SK-N-SH treated with all-trans-retinoic acid at 6 μM for 48 hours (cell line): ENCODE measurements at regions not wholly inside any gene's neighbourhood (a gene's known extent, or its start where the extent isn't known, plus 50 kb on each side); places are given as distances from the start of the nearest gene placed in this dataset.

Source experiments
- ATAC-seq: fragments of 200-7000 bp; cut with Tn5 transposase; 3 replicates; pipeline ENCODE4 v1.9.1; 2020; ENCODE audit warnings: mild to moderate bottlenecking, moderate library complexity
- ARNTL ChIP-seq: fragments of 450-650 bp; formaldehyde crosslinking; IDR thresholded peaks from 2 replicates; pipeline ENCODE4 v1.5.0; 2020; ENCODE audit warnings: low read depth, mild to moderate bottlenecking, moderate library complexity, borderline replicate concordance
- BACH2 ChIP-seq: fragments of 250-450 bp; sonication (Bioruptor Pico); IDR thresholded peaks from 2 replicates; pipeline ENCODE4 v1.9.0; 2021; ENCODE audit warnings: mild to moderate bottlenecking, borderline replicate concordance
- CREB5 ChIP-seq: fragments of 250-450 bp; sonication (Bioruptor Pico); IDR thresholded peaks from 2 replicates; pipeline ENCODE4 v1.5.1; 2020; ENCODE audit warnings: low read depth, mild to moderate bottlenecking, moderate library complexity
- CSDC2 ChIP-seq: fragments of 250-450 bp; sonication (Bioruptor Pico); IDR thresholded peaks from 2 replicates; pipeline ENCODE4 v1.5.0; 2020; ENCODE audit warnings: mild to moderate bottlenecking, moderate library complexity
- ESRRG ChIP-seq: fragments of 250-450 bp; sonication (Bioruptor Pico); IDR thresholded peaks from 2 replicates; pipeline ENCODE4 v1.6.1; 2021; ENCODE audit warnings: mild to moderate bottlenecking
- ISL1 ChIP-seq: fragments of 250-450 bp; sonication (Bioruptor Pico); IDR thresholded peaks from 2 replicates; pipeline ENCODE4 v2.1.2; 2022; ENCODE audit warnings: mild to moderate bottlenecking, moderate library complexity
- OSR1 ChIP-seq: fragments of 250-450 bp; sonication (Bioruptor Pico); IDR thresholded peaks from 2 replicates; pipeline ENCODE4 v1.8.0; 2022; ENCODE audit warnings: moderate library complexity, mild to moderate bottlenecking, inconsistent platforms
- PPARA ChIP-seq: fragments of 250-450 bp; sonication (Bioruptor Pico); IDR thresholded peaks from 2 replicates; pipeline ENCODE4 v1.5.0; 2020; ENCODE audit warnings: mild to moderate bottlenecking, borderline replicate concordance
- RARB ChIP-seq: fragments of 250-450 bp; sonication (Bioruptor Pico); IDR thresholded peaks from 2 replicates; pipeline ENCODE4 v1.8.0; 2021; ENCODE audit warnings: mild to moderate bottlenecking, moderate library complexity
- SNAI2 ChIP-seq: fragments of 250-450 bp; sonication (Bioruptor Pico); IDR thresholded peaks from 2 replicates; pipeline ENCODE4 v1.5.0; 2020; ENCODE audit warnings: mild to moderate bottlenecking, moderate library complexity
- TCF4 ChIP-seq: fragments of 250-450 bp; sonication (Bioruptor Pico); IDR thresholded peaks from 2 replicates; pipeline ENCODE4 v1.8.0; 2021; ENCODE audit warnings: mild to moderate bottlenecking, moderate library complexity, borderline replicate concordance
- TOX ChIP-seq: fragments of 250-450 bp; sonication (Bioruptor Pico); IDR thresholded peaks from 2 replicates; pipeline ENCODE4 v1.8.0; 2021; ENCODE audit warnings: mild to moderate bottlenecking, moderate library complexity, borderline replicate concordance
- TSHZ2 ChIP-seq: fragments of 250-450 bp; sonication (Bioruptor Pico); IDR thresholded peaks from 2 replicates; pipeline ENCODE4 v1.5.0; 2020; ENCODE audit warnings: mild to moderate bottlenecking, moderate library complexity
- ZFP3 ChIP-seq: fragments of 250-450 bp; sonication (Bioruptor Pico); IDR thresholded peaks from 2 replicates; pipeline ENCODE4 v1.5.0; 2020; ENCODE audit warnings: mild to moderate bottlenecking, moderate library complexity
- ZFP30 ChIP-seq: fragments of 450-650 bp; formaldehyde crosslinking; IDR thresholded peaks from 2 replicates; pipeline ENCODE4 v1.5.0; 2022; ENCODE audit warnings: mild to moderate bottlenecking, moderate library complexity
- ZNF565 ChIP-seq: fragments of 450-650 bp; formaldehyde crosslinking; conservative IDR thresholded peaks from 2 replicates; pipeline ENCODE4 v1.5.0; 2020; ENCODE audit warnings: low read depth, mild to moderate bottlenecking, moderate library complexity
- ZNF70 ChIP-seq: fragments of 450-650 bp; formaldehyde crosslinking; IDR thresholded peaks from 2 replicates; pipeline ENCODE4 v1.5.0; 2020; ENCODE audit warnings: mild to moderate bottlenecking, moderate library complexity
- ZNF8 ChIP-seq: fragments of 450-650 bp; formaldehyde crosslinking; IDR thresholded peaks from 2 replicates; pipeline ENCODE4 v1.5.0; 2020; ENCODE audit warnings: mild to moderate bottlenecking, moderate library complexity
- TF ChIP-seq, protein P1 (sequence below): fragments of 250-450 bp; sonication (Bioruptor Pico); IDR thresholded peaks from 2 replicates; pipeline ENCODE4 v1.8.0; 2020; ENCODE audit warnings: mild to moderate bottlenecking, moderate library complexity, borderline replicate concordance
- TF ChIP-seq, protein P2 (sequence below): fragments of 250-450 bp; sonication (Bioruptor Pico); IDR thresholded peaks from 2 replicates; pipeline ENCODE4 v1.5.1; 2021; ENCODE audit warnings: mild to moderate bottlenecking, moderate library complexity
- TF ChIP-seq, protein P3 (sequence below): fragments of 250-450 bp; sonication (Bioruptor Pico); IDR thresholded peaks from 2 replicates; pipeline ENCODE4 v1.8.0; 2021; ENCODE audit warnings: low read depth, mild to moderate bottlenecking, moderate library complexity, borderline replicate concordance

GRCh38 chr13:33401238-33401637 lies 115.7 kb upstream of the STARD13 start:
- ATAC-seq, result no peak
- TF ChIP-seq ZNF70 (CRISPR knock-in tag), result no peak
- TF ChIP-seq ESRRG (CRISPR knock-in tag), result no peak
- no peak for TF ChIP-seq BACH2 (CRISPR knock-in tag)
- no peak for TF ChIP-seq ZNF565 (CRISPR knock-in tag)
- TF ChIP-seq ZFP30, result no peak
- TF ChIP-seq, protein P1, sequence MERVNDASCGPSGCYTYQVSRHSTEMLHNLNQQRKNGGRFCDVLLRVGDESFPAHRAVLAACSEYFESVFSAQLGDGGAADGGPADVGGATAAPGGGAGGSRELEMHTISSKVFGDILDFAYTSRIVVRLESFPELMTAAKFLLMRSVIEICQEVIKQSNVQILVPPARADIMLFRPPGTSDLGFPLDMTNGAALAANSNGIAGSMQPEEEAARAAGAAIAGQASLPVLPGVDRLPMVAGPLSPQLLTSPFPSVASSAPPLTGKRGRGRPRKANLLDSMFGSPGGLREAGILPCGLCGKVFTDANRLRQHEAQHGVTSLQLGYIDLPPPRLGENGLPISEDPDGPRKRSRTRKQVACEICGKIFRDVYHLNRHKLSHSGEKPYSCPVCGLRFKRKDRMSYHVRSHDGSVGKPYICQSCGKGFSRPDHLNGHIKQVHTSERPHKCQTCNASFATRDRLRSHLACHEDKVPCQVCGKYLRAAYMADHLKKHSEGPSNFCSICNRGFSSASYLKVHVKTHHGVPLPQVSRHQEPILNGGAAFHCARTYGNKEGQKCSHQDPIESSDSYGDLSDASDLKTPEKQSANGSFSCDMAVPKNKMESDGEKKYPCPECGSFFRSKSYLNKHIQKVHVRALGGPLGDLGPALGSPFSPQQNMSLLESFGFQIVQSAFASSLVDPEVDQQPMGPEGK, result no peak
- no peak for TF ChIP-seq OSR1
- no peak for TF ChIP-seq RARB (CRISPR knock-in tag)
- TF ChIP-seq, protein P2, sequence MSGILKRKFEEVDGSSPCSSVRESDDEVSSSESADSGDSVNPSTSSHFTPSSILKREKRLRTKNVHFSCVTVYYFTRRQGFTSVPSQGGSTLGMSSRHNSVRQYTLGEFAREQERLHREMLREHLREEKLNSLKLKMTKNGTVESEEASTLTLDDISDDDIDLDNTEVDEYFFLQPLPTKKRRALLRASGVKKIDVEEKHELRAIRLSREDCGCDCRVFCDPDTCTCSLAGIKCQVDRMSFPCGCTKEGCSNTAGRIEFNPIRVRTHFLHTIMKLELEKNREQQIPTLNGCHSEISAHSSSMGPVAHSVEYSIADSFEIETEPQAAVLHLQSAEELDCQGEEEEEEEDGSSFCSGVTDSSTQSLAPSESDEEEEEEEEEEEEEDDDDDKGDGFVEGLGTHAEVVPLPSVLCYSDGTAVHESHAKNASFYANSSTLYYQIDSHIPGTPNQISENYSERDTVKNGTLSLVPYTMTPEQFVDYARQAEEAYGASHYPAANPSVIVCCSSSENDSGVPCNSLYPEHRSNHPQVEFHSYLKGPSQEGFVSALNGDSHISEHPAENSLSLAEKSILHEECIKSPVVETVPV (CRISPR knock-in tag), result no peak
- TF ChIP-seq ARNTL, result no peak
- TF ChIP-seq TOX (CRISPR knock-in tag), result no peak
- TF ChIP-seq ISL1, result no peak
- no peak for TF ChIP-seq ZFP3
- no peak for TF ChIP-seq PPARA (CRISPR knock-in tag)
- no peak for TF ChIP-seq TSHZ2 (CRISPR knock-in tag)
- no peak for TF ChIP-seq SNAI2 (CRISPR knock-in tag)
- no peak for TF ChIP-seq CSDC2
- no peak for TF ChIP-seq CREB5 (CRISPR knock-in tag)
- TF ChIP-seq TCF4 (CRISPR knock-in tag), result no peak

GRCh38 chr13:33402975-33403374 lies 117.4 kb upstream of the STARD13 start:
- ATAC-seq, result no peak
- TF ChIP-seq ZNF8 (CRISPR knock-in tag) (no peak), ZFP30 (no peak), ZNF70 (CRISPR knock-in tag) (no peak), SNAI2 (CRISPR knock-in tag) (no peak), ISL1 (no peak), TSHZ2 (CRISPR knock-in tag) (no peak), ZNF565 (CRISPR knock-in tag) (no peak), RARB (CRISPR knock-in tag) (no peak), CREB5 (CRISPR knock-in tag) (no peak)
- TF ChIP-seq, protein P3, sequence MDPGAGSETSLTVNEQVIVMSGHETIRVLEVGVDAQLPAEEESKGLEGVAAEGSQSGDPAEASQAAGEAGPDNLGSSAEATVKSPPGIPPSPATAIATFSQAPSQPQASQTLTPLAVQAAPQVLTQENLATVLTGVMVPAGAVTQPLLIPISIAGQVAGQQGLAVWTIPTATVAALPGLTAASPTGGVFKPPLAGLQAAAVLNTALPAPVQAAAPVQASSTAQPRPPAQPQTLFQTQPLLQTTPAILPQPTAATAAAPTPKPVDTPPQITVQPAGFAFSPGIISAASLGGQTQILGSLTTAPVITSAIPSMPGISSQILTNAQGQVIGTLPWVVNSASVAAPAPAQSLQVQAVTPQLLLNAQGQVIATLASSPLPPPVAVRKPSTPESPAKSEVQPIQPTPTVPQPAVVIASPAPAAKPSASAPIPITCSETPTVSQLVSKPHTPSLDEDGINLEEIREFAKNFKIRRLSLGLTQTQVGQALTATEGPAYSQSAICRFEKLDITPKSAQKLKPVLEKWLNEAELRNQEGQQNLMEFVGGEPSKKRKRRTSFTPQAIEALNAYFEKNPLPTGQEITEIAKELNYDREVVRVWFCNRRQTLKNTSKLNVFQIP (CRISPR knock-in tag), result no peak
